GM12873 (cell line): ENCODE measurements at regions not wholly inside any gene's neighbourhood (a gene's known extent, or its start where the extent isn't known, plus 50 kb on each side); places are given as distances from the start of the nearest gene placed in this dataset.

Experiments
- CTCF ChIP-seq: IDR thresholded peaks from 2 replicates; pipeline ENCODE4 v1.5.1; 2012; ENCODE audit warnings: low read depth, mild to moderate bottlenecking, moderate library complexity, low read length, control low read depth; ENCODE audit not compliant: insufficient read depth; ENCODE audit errors: missing control alignments

GRCh38 chr6:160881148-160881808 lies 110.3 kb upstream of the MAP3K4 start:
- no peak for TF ChIP-seq CTCF

GRCh38 chr6:160882006-160882405 lies 109.6 kb upstream of the MAP3K4 start:
- no peak for TF ChIP-seq CTCF

- TF ChIP-seq CTCF = no peak
Measured at GRCh38 chr6:160882791-160883279, 108.7 kb upstream of the MAP3K4 start.

GRCh38 chr6:160883560-160883959 lies 108.0 kb upstream of the MAP3K4 start:
- no peak for TF ChIP-seq CTCF

- TF ChIP-seq CTCF = no peak
Measured at GRCh38 chr6:160883999-160884398, 107.6 kb upstream of the MAP3K4 start.

- no peak for TF ChIP-seq CTCF
Measured at GRCh38 chr6:160891690-160892089, 99.9 kb upstream of the MAP3K4 start.

GRCh38 chr6:160895562-160895961 lies 96.0 kb upstream of the MAP3K4 start:
- TF ChIP-seq CTCF = no peak
